SK-N-SH (cell line): ENCODE measurements at regions not wholly inside any gene's neighbourhood (a gene's known extent, or its start where the extent isn't known, plus 50 kb on each side); places are given as distances from the start of the nearest gene placed in this dataset.

ENCODE experiments used
- CTCF ChIA-PET: fragments of 300-600, 350-600 bp; formaldehyde crosslinking; extraction: SDS; loops from one replicate; lab custom pipeline; 2021; lab: Yijun Ruan, JAX
- POLR2A ChIA-PET: fragments of 350-600 bp; sonication (Branson Sonifier 250); formaldehyde crosslinking; extraction: SDS; loops from one replicate; lab custom pipeline; 2020; ENCODE audit warnings: antibody characterized with exemption, inconsistent platforms; lab: Yijun Ruan, JAX
- DNase-seq: peaks from one replicate; pipeline ENCODE4 v3.0.0; 2012
- H2AFZ ChIP-seq: fragments of 200-600 bp; sonication (generic); 2 replicates; pipeline ENCODE4 v1.8.1; 2016; ENCODE audit warnings: antibody characterized with exemption, mild to moderate bottlenecking, low read depth
- H3F3A ChIP-seq: fragments of 200-600 bp; sonication (generic); replicated peaks from 2 replicates; pipeline ENCODE3; 2016; ENCODE audit warnings: antibody characterized with exemption, mild to moderate bottlenecking; ENCODE audit not compliant: insufficient read depth
- H3K27ac ChIP-seq, 2 experiments: fragments of 200-500 bp in 1 of 2; fragments of 200-600 bp in 1 of 2; sonication (Bioruptor generic) in 1 of 2; sonication (generic), shearing (Covaris generic) in 1 of 2; 2 replicates each; pipeline versions ENCODE4 v1.5.1 to v1.6.1; 2014 to 2016; ENCODE audit warnings: low read depth in 2 of 2, inconsistent platforms in 1 of 2, low read length in 1 of 2, mild to moderate bottlenecking in 1 of 2, mixed read lengths in 1 of 2
- H3K27me3 ChIP-seq: fragments of 200-600 bp; sonication (generic), shearing (Covaris generic); 2 replicates; pipeline ENCODE4 v1.6.1; 2016; ENCODE audit warnings: mixed run types; ENCODE audit not compliant: insufficient read depth
- H3K36me3 ChIP-seq, 2 experiments: fragments of 200-500 bp in 1 of 2; fragments of 200-600 bp in 1 of 2; sonication (Bioruptor generic) in 1 of 2; sonication (generic) in 1 of 2; replicated peaks in 1 of 2; 2 replicates each; pipeline versions ENCODE3 to v1.5.1; 2014 to 2016; ENCODE audit warnings: low read length in 1 of 2, mild to moderate bottlenecking in 1 of 2; ENCODE audit not compliant: insufficient read depth in 2 of 2, control insufficient read depth in 1 of 2
- H3K4me1 ChIP-seq, 2 experiments: fragments of 200-500 bp in 1 of 2; fragments of 200-600 bp in 1 of 2; sonication (Bioruptor generic) in 1 of 2; sonication (generic), shearing (Covaris generic) in 1 of 2; 2 replicates each; pipeline versions ENCODE4 v1.5.1 to v1.6.1; 2014 to 2016; ENCODE audit warnings: low read depth in 1 of 2, low read length in 1 of 2, mixed run types in 1 of 2; ENCODE audit not compliant: insufficient read depth in 2 of 2, control insufficient read depth in 1 of 2
- H3K4me2 ChIP-seq: fragments of 200-600 bp; sonication (generic), shearing (Covaris generic); 2 replicates; pipeline ENCODE4 v1.6.1; 2017; ENCODE audit warnings: mixed run types
- H3K4me3 ChIP-seq, 2 experiments: fragments of 200-500 bp in 1 of 2; fragments of 200-600 bp in 1 of 2; sonication (Bioruptor generic) in 1 of 2; sonication (generic), shearing (Covaris generic) in 1 of 2; 2 replicates each; pipeline versions ENCODE4 v1.5.1 to v1.8.1; 2014 to 2016; ENCODE audit warnings: low read depth in 2 of 2, inconsistent platforms in 1 of 2, low read length in 1 of 2, mild to moderate bottlenecking in 1 of 2, mixed read lengths in 1 of 2, moderate library complexity in 1 of 2
- H3K79me2 ChIP-seq: fragments of 200-600 bp; sonication (generic); 2 replicates; pipeline ENCODE4 v1.8.1; 2017; ENCODE audit warnings: mild to moderate bottlenecking; ENCODE audit not compliant: insufficient read depth
- H3K9ac ChIP-seq: fragments of 200-600 bp; sonication (generic); 2 replicates; pipeline ENCODE4 v1.6.1; 2017; ENCODE audit warnings: mixed run types
- H3K9me2 ChIP-seq: fragments of 200-600 bp; sonication (generic); 2 replicates; pipeline ENCODE4 v1.6.1; 2017; ENCODE audit warnings: mixed run types
- H3K9me3 ChIP-seq: fragments of 200-600 bp; sonication (generic); 2 replicates; pipeline ENCODE4 v1.6.1; 2017; ENCODE audit warnings: mixed run types, mild to moderate bottlenecking, moderate library complexity
- H4K20me1 ChIP-seq: fragments of 200-600 bp; sonication (generic); 2 replicates; pipeline ENCODE4 v1.6.1; 2017; ENCODE audit warnings: mild to moderate bottlenecking, mixed run types; ENCODE audit not compliant: insufficient read depth
- CHD2 ChIP-seq: fragments of 150-350 bp; IDR thresholded peaks from 2 replicates; pipeline ENCODE4 v1.6.1; 2018; ENCODE audit warnings: low read length; ENCODE audit not compliant: partially characterized antibody
- CTCF ChIP-seq: fragments of 200-600 bp; sonication (generic); IDR thresholded peaks from 2 replicates; pipeline ENCODE4 v1.6.1; 2017; ENCODE audit warnings: antibody characterized with exemption, mild to moderate bottlenecking, moderate library complexity
- ELF1 ChIP-seq: IDR thresholded peaks from 2 replicates; pipeline ENCODE4 v1.4.0; 2012
- EZH2phosphoT487 ChIP-seq: fragments of 200-600 bp; sonication (generic); IDR thresholded peaks from 2 replicates; pipeline ENCODE4 v1.6.1; 2017; ENCODE audit warnings: low read depth, mixed run types, mild to moderate bottlenecking, antibody characterized with exemption, moderate library complexity, borderline replicate concordance
- FOSL2 ChIP-seq: IDR thresholded peaks from 2 replicates; pipeline ENCODE4 v1.4.0; 2012; ENCODE audit warnings: low read depth, mild to moderate bottlenecking, moderate library complexity, borderline replicate concordance
- FOXJ3 ChIP-seq: sonication (generic); formaldehyde crosslinking; IDR thresholded peaks from 2 replicates; pipeline ENCODE4 v1.5.1; 2020; ENCODE audit warnings: mild to moderate bottlenecking, missing genetic modification reagents
- FOXM1 ChIP-seq: IDR thresholded peaks from 2 replicates; pipeline ENCODE4 v1.4.0; 2012; ENCODE audit warnings: low read depth, mild to moderate bottlenecking
- GATA2 ChIP-seq: sonication (generic); formaldehyde crosslinking; IDR thresholded peaks from 2 replicates; pipeline ENCODE4 v1.5.0; 2020; ENCODE audit warnings: mild to moderate bottlenecking, missing genetic modification reagents
- JUND ChIP-seq: IDR thresholded peaks from 2 replicates; pipeline ENCODE4 v1.4.0; 2012
- MAX ChIP-seq: IDR thresholded peaks from 2 replicates; pipeline ENCODE4 v1.4.0; 2012; ENCODE audit warnings: low read depth
- MEF2A ChIP-seq: IDR thresholded peaks from 2 replicates; pipeline ENCODE4 v1.4.0; 2012; ENCODE audit warnings: low read depth, borderline replicate concordance
- MXI1 ChIP-seq: IDR thresholded peaks from 2 replicates; pipeline ENCODE4 v1.6.1; 2012; ENCODE audit warnings: mild to moderate bottlenecking, low read depth, low read length, improper control_type of control experiment
- PBX3 ChIP-seq: IDR thresholded peaks from 2 replicates; pipeline ENCODE4; 2012
- RAD21 ChIP-seq: IDR thresholded peaks from 2 replicates; pipeline ENCODE4 v1.6.1; 2012; ENCODE audit warnings: mild to moderate bottlenecking, low read length
- RFX5 ChIP-seq: IDR thresholded peaks from 2 replicates; pipeline ENCODE4 v1.6.1; 2012; ENCODE audit warnings: mild to moderate bottlenecking, improper control_type of control experiment, low read length
- SMC3 ChIP-seq: IDR thresholded peaks from 2 replicates; pipeline ENCODE4 v1.6.1; 2012; ENCODE audit warnings: low read depth, low read length, improper control_type of control experiment
- TAF1 ChIP-seq: IDR thresholded peaks from 2 replicates; pipeline ENCODE4 v1.6.1; 2012; ENCODE audit warnings: low read depth, mild to moderate bottlenecking, low read length, moderate library complexity, borderline replicate concordance
- TCF12 ChIP-seq: IDR thresholded peaks from 2 replicates; pipeline ENCODE4 v1.4.0; 2012
- ZBTB33 ChIP-seq: IDR thresholded peaks from 2 replicates; pipeline ENCODE4 v1.4.0; 2012; ENCODE audit warnings: low read depth, borderline replicate concordance
- WGBS: methylation state at CpG from one replicate; pipeline ENCODE4 v1.1.6; 2017; ENCODE audit warnings: low lambda C conversion rate; 5-methylcytosine and 5-hydroxymethylcytosine counted together
- TF ChIP-seq, protein P1 (sequence below): IDR thresholded peaks from 2 replicates; pipeline ENCODE4 v1.4.0; 2012; ENCODE audit warnings: low read depth, borderline replicate concordance
- TF ChIP-seq, protein P2 (sequence below): fragments of 150-350 bp; IDR thresholded peaks from 2 replicates; pipeline ENCODE4 v1.6.1; 2016; ENCODE audit warnings: mild to moderate bottlenecking, low read depth, low read length

DNA sequence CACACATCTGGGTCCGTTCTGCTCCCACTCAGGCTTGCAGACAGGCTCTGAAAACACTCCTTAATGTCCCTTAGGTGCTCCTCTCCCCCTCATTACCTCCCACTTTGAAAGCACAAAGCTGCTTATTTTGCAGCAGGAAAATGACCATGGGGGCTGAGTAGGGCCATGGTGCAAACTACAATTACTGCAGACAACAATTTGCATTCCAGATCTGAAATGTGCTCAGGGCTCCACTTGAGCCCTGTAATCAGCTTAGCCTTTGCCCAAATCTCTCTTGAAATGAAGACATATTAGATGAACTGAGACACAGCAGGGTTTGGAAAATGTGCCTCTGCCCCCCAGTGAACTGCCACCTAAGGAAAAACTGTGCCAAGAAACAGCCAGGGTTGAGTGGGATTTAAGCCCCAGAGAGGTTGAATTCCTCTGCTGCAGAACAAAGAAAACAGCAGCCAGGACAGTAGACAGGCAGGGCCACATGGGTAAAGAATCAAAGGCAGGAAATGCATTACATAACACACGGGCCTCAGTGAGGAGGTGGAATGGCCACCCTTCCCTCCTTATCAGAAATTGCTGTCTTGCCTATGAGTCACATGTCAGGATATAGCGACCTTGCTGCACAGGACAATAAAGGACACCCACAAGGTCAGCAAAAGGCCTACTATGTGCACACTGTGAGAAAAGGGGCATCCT, 126.8 kb upstream of the ARHGEF3 start:
- Histone ChIP-seq H3K9me2 (no peaks in the 10 kb centered on the region), H3K9me3 (no peaks in the 10 kb centered on the region)
- WGBS, result 36% methylated on average over 3 of the region's 3 CpGs
- peak; percentile 23; the same call in 1 of the 2 replicates for TF ChIP-seq TCF12
- TF ChIP-seq FOSL2, result peak; percentile 33; the same call in 1 of the 2 replicates
- no peak for TF ChIP-seq RFX5
- TF ChIP-seq GATA2, result no peak
- 0 out of 2 replicates have a peak, but pooled peaks have one; percentile 35 for TF ChIP-seq MAX
- TF ChIP-seq, all 33 proteins: peak for 3
- H3K4me1 ChIP-seq, result peaks cover 6 to 24% of the 10 kb centered on the region in 2 experiments; a peak in 2 of 4 replicates
- no peaks in the 10 kb centered on the region for H3K36me3 ChIP-seq
- no peak overlapping the region for H3K9ac ChIP-seq
- H3K4me2 ChIP-seq, result no peak overlapping the region
- ChIA-PET POLR2A (no interaction called here), CTCF (interaction anchor here (1.3 kb wide), 1 partner anchor 60 kb away, joined by 4 read pairs; no protein-coding TSS in a partner anchor)
- no peak overlapping the region for H3K4me3 ChIP-seq
- H3F3A ChIP-seq, result peaks cover 9% of the 10 kb centered on the region
- no peaks in the 10 kb centered on the region for H4K20me1 ChIP-seq
- H2AFZ ChIP-seq, result peak overlapping the region; percentile 8; the same call in 1 of the 2 replicates
- H3K27ac ChIP-seq, result no peak overlapping the region
- no peaks in the 10 kb centered on the region for H3K79me2 ChIP-seq
- H3K27me3 ChIP-seq, result no peaks in the 10 kb centered on the region
- DNase-seq, result no peak

GRCh38 chr3:56927855-56928254, 126.1 kb upstream of the ARHGEF3 start:
- CTCF ChIA-PET, result interaction anchor here (1.3 kb wide), 2 partner anchors 10 to 61 kb away, joined by 3 to 4 read pairs; no protein-coding TSS in a partner anchor
- POLR2A ChIA-PET, result no interaction called here
- no peak for TF ChIP-seq FOXM1
- no peak for TF ChIP-seq EZH2phosphoT487
- TF ChIP-seq, protein P1, sequence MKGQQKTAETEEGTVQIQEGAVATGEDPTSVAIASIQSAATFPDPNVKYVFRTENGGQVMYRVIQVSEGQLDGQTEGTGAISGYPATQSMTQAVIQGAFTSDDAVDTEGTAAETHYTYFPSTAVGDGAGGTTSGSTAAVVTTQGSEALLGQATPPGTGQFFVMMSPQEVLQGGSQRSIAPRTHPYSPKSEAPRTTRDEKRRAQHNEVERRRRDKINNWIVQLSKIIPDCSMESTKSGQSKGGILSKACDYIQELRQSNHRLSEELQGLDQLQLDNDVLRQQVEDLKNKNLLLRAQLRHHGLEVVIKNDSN, result no peak
- TF ChIP-seq MEF2A, result no peak
- TF ChIP-seq RAD21, result no peak
- TF ChIP-seq JUND, result no peak
- TF ChIP-seq ZBTB33, result no peak
- no peak for TF ChIP-seq CHD2
- TF ChIP-seq, protein P2, sequence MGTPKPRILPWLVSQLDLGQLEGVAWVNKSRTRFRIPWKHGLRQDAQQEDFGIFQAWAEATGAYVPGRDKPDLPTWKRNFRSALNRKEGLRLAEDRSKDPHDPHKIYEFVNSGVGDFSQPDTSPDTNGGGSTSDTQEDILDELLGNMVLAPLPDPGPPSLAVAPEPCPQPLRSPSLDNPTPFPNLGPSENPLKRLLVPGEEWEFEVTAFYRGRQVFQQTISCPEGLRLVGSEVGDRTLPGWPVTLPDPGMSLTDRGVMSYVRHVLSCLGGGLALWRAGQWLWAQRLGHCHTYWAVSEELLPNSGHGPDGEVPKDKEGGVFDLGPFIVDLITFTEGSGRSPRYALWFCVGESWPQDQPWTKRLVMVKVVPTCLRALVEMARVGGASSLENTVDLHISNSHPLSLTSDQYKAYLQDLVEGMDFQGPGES, result no peak
- TF ChIP-seq CTCF, result no peak
- TF ChIP-seq GATA2, result no peak
- TF ChIP-seq SMC3, result no peak
- no peak for TF ChIP-seq ELF1
- TF ChIP-seq TAF1, result no peak
- TF ChIP-seq FOXJ3 (CRISPR knock-in tag), result no peak
- TF ChIP-seq PBX3, result no peak
- TF ChIP-seq MXI1, result no peak

More at GRCh38 chr3:56927855-56928254, 126.1 kb upstream of the ARHGEF3 start:
- Histone ChIP-seq H3K4me3 (no peak overlapping the region), H3K36me3 (no peaks in the 10 kb centered on the region), H3K4me2 (no peak overlapping the region), H3K27ac (no peak overlapping the region), H4K20me1 (no peaks in the 10 kb centered on the region), H3K9ac (no peak overlapping the region), H3K27me3 (no peaks in the 10 kb centered on the region), H3F3A (peaks cover 8% of the 10 kb centered on the region), H3K9me3 (no peaks in the 10 kb centered on the region), H3K4me1 (peaks cover 6 to 24% of the 10 kb centered on the region in 2 experiments; a peak in 2 of 4 replicates), H3K79me2 (no peaks in the 10 kb centered on the region), H2AFZ (no peak overlapping the region), H3K9me2 (no peaks in the 10 kb centered on the region)
- WGBS, result 97% methylated on average over 2 of the region's 2 CpGs
- DNase-seq, result no peak
